ENCODE measurements at regions not wholly inside any gene's neighbourhood (a gene's known extent, or its start where the extent isn't known, plus 50 kb on each side); places are given as distances from the start of the nearest gene placed in this dataset.

- TF ChIP-seq EZH2phosphoT487 (IDR thresholded peaks at IDR 0.05) (no peak), CTCF (IDR thresholded peaks at IDR 0.05) (no peak)
These were observed 71.9 kb downstream of the DYNAP start for GRCh38 chr18:54662986-54663385.

All from neural progenitor cell (in vitro differentiated cells).